Activated naive CD4-positive, alpha-beta T cell treated with anti-CD3 and anti-CD28 coated beads for 36 hours (primary cell): ENCODE measurements at regions not wholly inside any gene's neighbourhood (a gene's known extent, or its start where the extent isn't known, plus 50 kb on each side); places are given as distances from the start of the nearest gene placed in this dataset.

Source experiments
- CTCF ChIA-PET: fragments of 350-600 bp; sonication (Branson Sonifier 250); formaldehyde crosslinking; loops from one replicate; lab custom pipeline; 2021; ENCODE audit warnings: antibody characterized with exemption; lab: Charles Lee
- DNase-seq: peaks from one replicate; pipeline ENCODE4 v3.0.0-alpha.2; 2020
- H3K27ac Mint-ChIP-seq: one replicate; pipeline ENCODE4 v1.8.0; 2021; ENCODE audit warnings: mild to moderate bottlenecking, mixed read lengths
- H3K27me3 Mint-ChIP-seq: one replicate; pipeline ENCODE4 v1.8.0; 2021; ENCODE audit warnings: low read depth, mixed read lengths
- H3K36me3 Mint-ChIP-seq: one replicate; pipeline ENCODE4 v1.8.0; 2021; ENCODE audit warnings: low read depth, mixed read lengths
- H3K4me1 Mint-ChIP-seq: one replicate; pipeline ENCODE4 v1.8.0; 2021; ENCODE audit warnings: low read depth, mixed read lengths
- H3K4me3 Mint-ChIP-seq: one replicate; pipeline ENCODE4 v1.8.0; 2021; ENCODE audit warnings: mild to moderate bottlenecking, moderate library complexity, mixed read lengths
- H3K9me3 Mint-ChIP-seq: one replicate; pipeline ENCODE4 v1.8.0; 2021; ENCODE audit warnings: mixed read lengths
- intact Hi-C: fragments of 100-400 bp; cut with micrococcal nuclease; formaldehyde crosslinking; loops from one replicate; pipeline ENCODE4 v1.15.1; 2023

GRCh38 chr20:6644813-6645628 is 122.5 kb upstream of the BMP2 start:
- intact Hi-C loops, result no loop called here
- no peak for DNase-seq
- no peaks in the 10 kb centered on the region for H3K4me1 Mint-ChIP-seq
- H3K9me3 Mint-ChIP-seq, result no peaks in the 10 kb centered on the region
- H3K27me3 Mint-ChIP-seq, result no peaks in the 10 kb centered on the region
- no peak overlapping the region for H3K27ac Mint-ChIP-seq
- no peak overlapping the region for H3K4me3 Mint-ChIP-seq
- no peaks in the 10 kb centered on the region for H3K36me3 Mint-ChIP-seq
- CTCF ChIA-PET, result no interaction called here

- CTCF ChIA-PET, result no interaction called here
- Mint-ChIP-seq H3K27me3 (no peaks in the 10 kb centered on the region), H3K4me1 (no peaks in the 10 kb centered on the region), H3K36me3 (no peaks in the 10 kb centered on the region), H3K9me3 (peaks cover 5% of the 10 kb centered on the region), H3K27ac (no peak overlapping the region), H3K4me3 (no peak overlapping the region)
- intact Hi-C loops, result no loop called here
- DNase-seq, result no peak
Measured at GRCh38 chr20:6641012-6641411, 126.5 kb upstream of the BMP2 start.

- no peaks in the 10 kb centered on the region for H3K36me3 Mint-ChIP-seq
- H3K27me3 Mint-ChIP-seq, result no peaks in the 10 kb centered on the region
- no peak overlapping the region for H3K4me3 Mint-ChIP-seq
- DNase-seq, result no peak
- no peak overlapping the region for H3K27ac Mint-ChIP-seq
- H3K4me1 Mint-ChIP-seq, result no peaks in the 10 kb centered on the region
- CTCF ChIA-PET, result no interaction called here
- intact Hi-C loops, result no loop called here
- H3K9me3 Mint-ChIP-seq, result peaks cover 5% of the 10 kb centered on the region
Measured at GRCh38 chr20:6637160-6637579, 130.3 kb upstream of the BMP2 start.

GRCh38 chr20:6636209-6637159 is 131.0 kb upstream of the BMP2 start:
- intact Hi-C loops, result no loop called here
- H3K4me3 Mint-ChIP-seq, result no peak overlapping the region
- DNase-seq, result no peak
- no peaks in the 10 kb centered on the region for H3K27me3 Mint-ChIP-seq
- H3K4me1 Mint-ChIP-seq, result no peaks in the 10 kb centered on the region
- H3K9me3 Mint-ChIP-seq, result peaks cover 5% of the 10 kb centered on the region
- CTCF ChIA-PET, result no interaction called here
- no peak overlapping the region for H3K27ac Mint-ChIP-seq
- no peaks in the 10 kb centered on the region for H3K36me3 Mint-ChIP-seq

GRCh38 chr20:6635034-6635736 is 132.3 kb upstream of the BMP2 start:
- H3K27ac Mint-ChIP-seq, result no peak overlapping the region
- no peaks in the 10 kb centered on the region for H3K36me3 Mint-ChIP-seq
- H3K4me3 Mint-ChIP-seq, result no peak overlapping the region
- H3K4me1 Mint-ChIP-seq, result no peaks in the 10 kb centered on the region
- intact Hi-C loops, result no loop called here
- no peaks in the 10 kb centered on the region for H3K27me3 Mint-ChIP-seq
- no peak for DNase-seq
- CTCF ChIA-PET, result interaction anchor here (0.6 kb wide), 1 partner anchor 142 kb away, joined by 3 read pairs; no protein-coding TSS in a partner anchor
- peaks cover 5% of the 10 kb centered on the region for H3K9me3 Mint-ChIP-seq

- H3K27ac Mint-ChIP-seq, result no peak overlapping the region
- no peak overlapping the region for H3K4me3 Mint-ChIP-seq
- DNase-seq, result no peak
- CTCF ChIA-PET, result no interaction called here
- no peaks in the 10 kb centered on the region for H3K36me3 Mint-ChIP-seq
- H3K9me3 Mint-ChIP-seq, result no peaks in the 10 kb centered on the region
- intact Hi-C loops, result no loop called here
- no peaks in the 10 kb centered on the region for H3K27me3 Mint-ChIP-seq
- H3K4me1 Mint-ChIP-seq, result no peaks in the 10 kb centered on the region
Measured at GRCh38 chr20:6632187-6632586, 135.3 kb upstream of the BMP2 start.

GRCh38 chr20:6630514-6630913 is 137.0 kb upstream of the BMP2 start:
- Mint-ChIP-seq H3K4me3 (no peak overlapping the region), H3K27me3 (no peaks in the 10 kb centered on the region), H3K36me3 (no peaks in the 10 kb centered on the region), H3K9me3 (no peaks in the 10 kb centered on the region), H3K4me1 (no peaks in the 10 kb centered on the region), H3K27ac (no peak overlapping the region)
- intact Hi-C loops, result no loop called here
- CTCF ChIA-PET, result no interaction called here
- DNase-seq, result no peak

GRCh38 chr20:6629564-6629963 is 137.9 kb upstream of the BMP2 start:
- no peaks in the 10 kb centered on the region for H3K9me3 Mint-ChIP-seq

GRCh38 chr20:6626805-6627204 is 140.7 kb upstream of the BMP2 start:
- CTCF ChIA-PET, result interaction anchor here (0.6 kb wide), 1 partner anchor 359 kb away, joined by 3 read pairs; no protein-coding TSS in a partner anchor
- no peak for DNase-seq
- H3K27ac Mint-ChIP-seq, result no peak overlapping the region
- intact Hi-C loops, result no loop called here
- H3K4me1 Mint-ChIP-seq, result no peaks in the 10 kb centered on the region
- H3K27me3 Mint-ChIP-seq, result no peaks in the 10 kb centered on the region
- H3K4me3 Mint-ChIP-seq, result no peak overlapping the region
- H3K9me3 Mint-ChIP-seq, result no peaks in the 10 kb centered on the region
- H3K36me3 Mint-ChIP-seq, result no peaks in the 10 kb centered on the region

More at GRCh38 chr20:6629564-6629963, 137.9 kb upstream of the BMP2 start:
- DNase-seq, result no peak
- no peak overlapping the region for H3K4me3 Mint-ChIP-seq
- intact Hi-C loops, result no loop called here
- H3K27ac Mint-ChIP-seq, result no peak overlapping the region
- H3K27me3 Mint-ChIP-seq, result no peaks in the 10 kb centered on the region
- H3K36me3 Mint-ChIP-seq, result no peaks in the 10 kb centered on the region
- CTCF ChIA-PET, result no interaction called here
- no peaks in the 10 kb centered on the region for H3K4me1 Mint-ChIP-seq

- Mint-ChIP-seq H3K4me3 (no peak overlapping the region), H3K9me3 (no peaks in the 10 kb centered on the region), H3K36me3 (no peaks in the 10 kb centered on the region), H3K4me1 (no peaks in the 10 kb centered on the region), H3K27ac (no peak overlapping the region), H3K27me3 (no peaks in the 10 kb centered on the region)
- intact Hi-C loops, result no loop called here
- CTCF ChIA-PET, result no interaction called here
- DNase-seq, result no peak
Measured at GRCh38 chr20:6623989-6624388, 143.5 kb upstream of the BMP2 start.

- Mint-ChIP-seq H3K4me3 (no peak overlapping the region), H3K36me3 (no peaks in the 10 kb centered on the region), H3K27me3 (no peaks in the 10 kb centered on the region), H3K9me3 (peaks cover 1% of the 10 kb centered on the region), H3K27ac (no peak overlapping the region), H3K4me1 (no peaks in the 10 kb centered on the region)
- DNase-seq, result no peak
- intact Hi-C loops, result no loop called here
- CTCF ChIA-PET, result no interaction called here
Measured at GRCh38 chr20:6622041-6622440, 145.4 kb upstream of the BMP2 start.

GRCh38 chr20:6618051-6618450 is 149.4 kb upstream of the BMP2 start:
- Mint-ChIP-seq H3K4me1 (no peaks in the 10 kb centered on the region), H3K4me3 (no peak overlapping the region), H3K27ac (no peak overlapping the region), H3K9me3 (peaks cover 1% of the 10 kb centered on the region), H3K27me3 (no peaks in the 10 kb centered on the region), H3K36me3 (no peaks in the 10 kb centered on the region)
- CTCF ChIA-PET, result no interaction called here
- intact Hi-C loops, result no loop called here
- DNase-seq, result no peak
